GM23248 (cell line): ENCODE measurements at regions not wholly inside any gene's neighbourhood (a gene's known extent, or its start where the extent isn't known, plus 50 kb on each side); places are given as distances from the start of the nearest gene placed in this dataset.

Experiments
- DNase-seq: peaks from one replicate; pipeline ENCODE4 v3.0.0-alpha.2; 2015
- H2AFZ ChIP-seq: fragments of 200-600 bp; sonication (generic); 2 replicates; pipeline ENCODE4 v1.6.1; 2016; ENCODE audit warnings: antibody characterized with exemption
- H3F3A ChIP-seq: fragments of 200-600 bp; sonication (generic); 2 replicates; pipeline ENCODE4 v1.6.1; 2016; ENCODE audit warnings: mild to moderate bottlenecking, antibody characterized with exemption, mixed run types; ENCODE audit not compliant: insufficient read depth
- H3K27ac ChIP-seq: fragments of 200-600 bp; sonication (generic); 2 replicates; pipeline ENCODE4 v1.5.1; 2016; ENCODE audit warnings: mild to moderate bottlenecking
- H3K27me3 ChIP-seq: fragments of 200-600 bp; sonication (generic); replicated peaks from 2 replicates; pipeline ENCODE4 v1.6.1; 2016; ENCODE audit warnings: mild to moderate bottlenecking; ENCODE audit not compliant: insufficient read depth
- H3K36me3 ChIP-seq: fragments of 200-600 bp; sonication (generic); 2 replicates; pipeline ENCODE4 v1.6.1; 2016; ENCODE audit warnings: low read depth, mild to moderate bottlenecking
- H3K4me1 ChIP-seq: fragments of 200-600 bp; sonication (generic); 2 replicates; pipeline ENCODE4 v1.6.1; 2016; ENCODE audit warnings: mild to moderate bottlenecking; ENCODE audit not compliant: insufficient read depth
- H3K4me2 ChIP-seq: fragments of 200-600 bp; sonication (generic); one replicate; pipeline ENCODE4 v1.6.1; 2016; ENCODE audit warnings: mild to moderate bottlenecking; ENCODE audit not compliant: unreplicated experiment
- H3K4me3 ChIP-seq: fragments of 200-600 bp; sonication (generic); 2 replicates; pipeline ENCODE4 v1.5.1; 2016; ENCODE audit warnings: mild to moderate bottlenecking
- H3K79me2 ChIP-seq: fragments of 200-600 bp; sonication (generic); 2 replicates; pipeline ENCODE4 v1.6.1; 2016; ENCODE audit warnings: mild to moderate bottlenecking; ENCODE audit not compliant: insufficient read depth
- H3K9ac ChIP-seq: fragments of 200-600 bp; sonication (generic); 2 replicates; pipeline ENCODE4 v1.6.1; 2016; ENCODE audit warnings: mild to moderate bottlenecking
- H3K9me2 ChIP-seq: fragments of 200-600 bp; sonication (generic); 2 replicates; pipeline ENCODE4 v1.6.1; 2016; ENCODE audit warnings: mixed run types, mild to moderate bottlenecking, moderate library complexity; ENCODE audit not compliant: insufficient read depth
- H3K9me3 ChIP-seq: fragments of 200-600 bp; sonication (generic); one replicate; pipeline ENCODE4 v1.6.1; 2017; ENCODE audit warnings: low read depth
- H4K20me1 ChIP-seq: fragments of 200-600 bp; sonication (generic); 2 replicates; pipeline ENCODE4 v1.6.0; 2016; ENCODE audit not compliant: insufficient read depth
- EZH2 ChIP-seq: fragments of 200-600 bp; sonication (generic); IDR thresholded peaks from 2 replicates; pipeline ENCODE4 v1.6.1; 2018; ENCODE audit warnings: antibody characterized with exemption, mild to moderate bottlenecking; ENCODE audit not compliant: insufficient read depth, poor library complexity, severe bottlenecking
- EZH2phosphoT487 ChIP-seq: fragments of 200-600 bp; sonication (generic); IDR thresholded peaks from 2 replicates; pipeline ENCODE4 v1.6.1; 2018; ENCODE audit warnings: antibody characterized with exemption, moderate library complexity, mild to moderate bottlenecking, low read depth; ENCODE audit not compliant: insufficient read depth
- WGBS, 2 experiments: methylation state at CpG; one replicate each; pipeline ENCODE4 v1.1.6; 2015 to 2017; ENCODE audit warnings: low lambda C conversion rate in 2 of 2, low coverage in 1 of 2; ENCODE audit errors: missing lambda C conversion rate in 2 of 2; 5-methylcytosine and 5-hydroxymethylcytosine counted together
- in situ Hi-C: fragments of 300-500 bp; cut with MboI; formaldehyde crosslinking; loops from 2 replicates; pipeline ENCODE4 v1.15.0; 2020

- TF ChIP-seq EZH2 (no peak), EZH2phosphoT487 (no peak)
- H3K4me3 ChIP-seq, result no peak overlapping the region
- DNase-seq, result peak; percentile 70
- H3K79me2 ChIP-seq, result no peaks in the 10 kb centered on the region
- H2AFZ ChIP-seq, result no peak overlapping the region
- no peak overlapping the region for H3K4me2 ChIP-seq
- no peak overlapping the region for H3K9ac ChIP-seq
- H3K27ac ChIP-seq, result no peak overlapping the region
- peaks cover 5% of the 10 kb centered on the region; the same call in 1 of the 2 replicates for H3K4me1 ChIP-seq
- H3F3A ChIP-seq, result no peaks in the 10 kb centered on the region
- H3K9me3 ChIP-seq, result no peaks in the 10 kb centered on the region
- H4K20me1 ChIP-seq, result no peaks in the 10 kb centered on the region
- no peaks in the 10 kb centered on the region for H3K27me3 ChIP-seq
- in situ Hi-C loops, result no loop called here
- no peaks in the 10 kb centered on the region for H3K9me2 ChIP-seq
- H3K36me3 ChIP-seq, result no peaks in the 10 kb centered on the region
- WGBS, 2 experiments, result 84 to 85% methylated on average over 12 of the region's 12 CpGs
These were observed 319.9 kb upstream of the HS6ST1 start for GRCh38 chr2:128638341-128639119.

DNA sequence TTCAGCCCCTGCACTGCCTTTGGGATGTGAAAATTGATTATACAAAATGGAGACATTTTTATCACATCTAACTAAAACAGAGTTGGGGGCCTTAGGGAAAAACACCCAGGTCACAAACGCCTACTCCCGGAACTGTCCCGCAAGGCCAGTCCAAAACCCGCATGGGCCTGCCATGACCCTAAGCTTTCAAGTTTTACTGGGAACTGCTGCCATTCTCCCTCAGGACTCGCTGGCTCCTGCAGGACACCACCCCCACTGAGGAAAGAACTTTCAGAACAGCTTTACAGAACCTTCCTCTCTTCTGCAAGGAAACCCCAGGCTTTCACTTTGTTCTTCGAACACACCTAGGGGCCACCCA is 320.4 kb upstream of the HS6ST1 start:
- Histone ChIP-seq H3K9ac (no peak overlapping the region), H3K36me3 (no peaks in the 10 kb centered on the region), H3K79me2 (no peaks in the 10 kb centered on the region), H3K4me2 (no peak overlapping the region), H3K27me3 (no peaks in the 10 kb centered on the region; the same call in 1 of the 2 replicates), H3K4me3 (no peak overlapping the region), H3F3A (no peaks in the 10 kb centered on the region), H3K9me2 (no peaks in the 10 kb centered on the region), H3K4me1 (no peaks in the 10 kb centered on the region; the same call in 1 of the 2 replicates), H3K27ac (no peak overlapping the region), H4K20me1 (no peaks in the 10 kb centered on the region), H2AFZ (no peak overlapping the region), H3K9me3 (no peaks in the 10 kb centered on the region)
- no peak for DNase-seq
- 86 to 89% methylated on average over 6 of the region's 6 CpGs for WGBS, 2 experiments
- TF ChIP-seq EZH2phosphoT487 (no peak), EZH2 (no peak)
- in situ Hi-C loops, result no loop called here

DNA sequence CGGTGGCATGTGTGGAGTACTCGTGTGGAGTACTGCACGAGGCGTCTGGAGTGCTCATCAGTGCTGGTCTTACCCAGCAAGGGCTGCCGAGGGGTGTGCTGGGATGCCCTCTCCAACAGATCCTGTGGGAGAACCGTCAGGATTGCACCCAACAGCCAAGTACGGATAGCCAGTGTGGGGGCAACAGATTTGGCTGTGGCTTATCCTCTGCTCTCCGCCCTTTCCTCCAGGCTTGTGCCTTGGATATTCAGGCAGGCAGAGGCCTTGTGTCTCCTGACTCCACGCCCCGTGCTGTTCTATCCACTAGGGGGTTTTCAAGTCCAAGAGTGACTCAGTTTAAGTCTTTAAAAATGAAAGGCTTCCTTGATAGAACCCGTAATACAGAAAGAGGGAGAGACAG is 321.0 kb upstream of the HS6ST1 start:
- peak; percentile 14 for DNase-seq
- Histone ChIP-seq H3K27me3 (no peaks in the 10 kb centered on the region; the same call in 1 of the 2 replicates), H4K20me1 (no peaks in the 10 kb centered on the region), H3K4me3 (no peak overlapping the region), H3K36me3 (no peaks in the 10 kb centered on the region), H3K9me2 (no peaks in the 10 kb centered on the region), H3K9ac (no peak overlapping the region), H2AFZ (no peak overlapping the region), H3K4me1 (no peaks in the 10 kb centered on the region; the same call in 1 of the 2 replicates), H3F3A (no peaks in the 10 kb centered on the region), H3K79me2 (no peaks in the 10 kb centered on the region), H3K4me2 (no peak overlapping the region), H3K27ac (no peak overlapping the region), H3K9me3 (no peaks in the 10 kb centered on the region)
- WGBS, 2 experiments, result 70 to 71% methylated on average over 11 of the region's 11 CpGs
- in situ Hi-C loops, result no loop called here
- TF ChIP-seq EZH2phosphoT487, result no peak

DNA sequence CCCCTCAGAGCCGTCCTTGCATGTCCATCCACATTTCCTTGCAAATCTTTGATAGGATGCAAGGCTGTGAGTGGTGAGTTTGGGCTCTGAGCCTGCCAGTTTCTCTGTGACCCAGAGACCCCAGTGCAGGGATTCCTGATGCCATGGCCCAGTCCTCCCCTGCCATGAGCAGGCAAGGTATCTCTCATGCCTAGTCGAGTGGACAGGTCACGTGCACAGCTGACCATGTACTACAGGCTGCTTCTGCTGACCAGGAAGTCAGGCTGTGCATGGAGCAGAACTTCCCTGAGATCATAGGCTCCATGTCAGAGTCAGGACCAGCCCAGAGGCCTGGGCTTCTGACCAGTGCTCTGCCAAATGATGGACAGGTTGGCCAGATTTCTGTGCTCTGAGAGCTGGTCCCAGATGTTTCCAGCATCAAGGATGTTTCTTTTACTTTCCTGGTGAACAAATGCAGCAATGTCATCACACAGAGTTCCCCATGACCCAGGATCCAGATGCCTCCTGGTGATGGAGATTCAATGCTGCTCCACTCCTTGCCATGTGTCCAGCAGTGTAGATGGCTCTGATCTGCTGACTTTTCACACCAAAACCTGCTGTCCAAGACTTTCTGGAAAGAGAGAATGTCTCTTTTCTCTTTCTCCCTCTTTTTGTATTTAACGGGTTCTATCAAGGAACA is 321.6 kb upstream of the HS6ST1 start:
- no peak overlapping the region for H2AFZ ChIP-seq
- no peaks in the 10 kb centered on the region for H3F3A ChIP-seq
- in situ Hi-C loops, result no loop called here
- no peak for TF ChIP-seq EZH2
- no peak for TF ChIP-seq EZH2phosphoT487
- H3K27ac ChIP-seq, result no peak overlapping the region
- WGBS, 2 experiments, result 86 to 89% methylated on average over 4 of the region's 4 CpGs
- peak; percentile 14 for DNase-seq
- H3K4me3 ChIP-seq, result no peak overlapping the region
- no peaks in the 10 kb centered on the region; the same call in 1 of the 2 replicates for H3K4me1 ChIP-seq
- H3K79me2 ChIP-seq, result no peaks in the 10 kb centered on the region
- no peaks in the 10 kb centered on the region for H3K9me3 ChIP-seq
- no peak overlapping the region for H3K9ac ChIP-seq
- H3K27me3 ChIP-seq, result no peaks in the 10 kb centered on the region; the same call in 1 of the 2 replicates
- H4K20me1 ChIP-seq, result no peaks in the 10 kb centered on the region
- H3K4me2 ChIP-seq, result no peak overlapping the region
- no peaks in the 10 kb centered on the region for H3K9me2 ChIP-seq
- H3K36me3 ChIP-seq, result no peaks in the 10 kb centered on the region
